ENCODE measurements at regions not wholly inside any gene's neighbourhood (a gene's known extent, or its start where the extent isn't known, plus 50 kb on each side); places are given as distances from the start of the nearest gene placed in this dataset.

DNA sequence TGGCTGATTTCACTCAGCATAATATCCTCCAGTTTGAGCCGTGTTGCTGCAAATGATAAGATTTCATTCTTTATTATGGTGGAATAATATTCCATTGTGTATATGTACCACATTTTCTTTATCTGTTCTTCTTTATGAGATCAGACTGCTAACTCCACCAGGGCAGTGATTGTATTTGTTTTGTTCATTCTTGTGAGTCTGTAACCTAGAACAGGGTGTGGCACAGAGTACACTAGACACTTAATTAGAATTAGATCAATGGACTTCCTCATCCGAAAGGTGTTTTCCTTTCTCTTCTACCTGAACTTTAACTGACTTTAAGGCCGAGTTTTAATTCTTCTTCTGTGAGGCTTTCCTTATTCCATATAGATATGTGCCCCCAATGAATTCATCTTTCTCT is 551.0 kb downstream of the SNAPC1 start:
- TF ChIP-seq, protein P1, sequence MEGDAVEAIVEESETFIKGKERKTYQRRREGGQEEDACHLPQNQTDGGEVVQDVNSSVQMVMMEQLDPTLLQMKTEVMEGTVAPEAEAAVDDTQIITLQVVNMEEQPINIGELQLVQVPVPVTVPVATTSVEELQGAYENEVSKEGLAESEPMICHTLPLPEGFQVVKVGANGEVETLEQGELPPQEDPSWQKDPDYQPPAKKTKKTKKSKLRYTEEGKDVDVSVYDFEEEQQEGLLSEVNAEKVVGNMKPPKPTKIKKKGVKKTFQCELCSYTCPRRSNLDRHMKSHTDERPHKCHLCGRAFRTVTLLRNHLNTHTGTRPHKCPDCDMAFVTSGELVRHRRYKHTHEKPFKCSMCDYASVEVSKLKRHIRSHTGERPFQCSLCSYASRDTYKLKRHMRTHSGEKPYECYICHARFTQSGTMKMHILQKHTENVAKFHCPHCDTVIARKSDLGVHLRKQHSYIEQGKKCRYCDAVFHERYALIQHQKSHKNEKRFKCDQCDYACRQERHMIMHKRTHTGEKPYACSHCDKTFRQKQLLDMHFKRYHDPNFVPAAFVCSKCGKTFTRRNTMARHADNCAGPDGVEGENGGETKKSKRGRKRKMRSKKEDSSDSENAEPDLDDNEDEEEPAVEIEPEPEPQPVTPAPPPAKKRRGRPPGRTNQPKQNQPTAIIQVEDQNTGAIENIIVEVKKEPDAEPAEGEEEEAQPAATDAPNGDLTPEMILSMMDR (IDR thresholded peaks at IDR 0.05; ENCODE audit: low read depth, low read length) = no peak
- no peak overlapping the region for H3K4me3 ChIP-seq (replicated peaks in 1 of 2; ENCODE audit: low read depth in 2 of 2, low read length in 2 of 2)
- DNase-seq (ENCODE audit: low read depth in 2 of 2) = no peak

DNA sequence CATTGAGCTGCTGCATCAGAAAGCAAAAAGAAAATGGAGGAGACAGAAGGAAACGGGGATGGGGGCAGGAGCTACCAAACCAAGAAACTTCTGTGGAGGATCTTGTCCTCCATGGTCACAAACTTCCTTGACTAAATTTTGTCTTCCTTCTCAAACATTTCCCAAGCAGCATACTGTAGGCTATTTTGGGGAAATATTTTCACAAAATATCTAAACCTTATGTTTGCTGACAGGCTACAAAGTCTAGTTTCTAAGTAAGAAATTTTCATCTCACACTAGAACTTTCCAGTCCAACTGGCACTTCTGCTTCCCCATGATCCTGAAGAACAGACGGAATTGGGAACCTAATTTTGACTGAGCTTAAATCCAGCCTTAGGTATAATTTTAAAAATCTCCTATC is 552.0 kb downstream of the SNAPC1 start:
- DNase-seq (ENCODE audit: low read depth in 2 of 2) = no peak
- no peak overlapping the region for H3K4me3 ChIP-seq (replicated peaks in 1 of 2; ENCODE audit: low read depth in 2 of 2, low read length in 2 of 2)
- TF ChIP-seq, protein P1 (IDR thresholded peaks at IDR 0.05; ENCODE audit: low read depth, low read length) = no peak

DNA sequence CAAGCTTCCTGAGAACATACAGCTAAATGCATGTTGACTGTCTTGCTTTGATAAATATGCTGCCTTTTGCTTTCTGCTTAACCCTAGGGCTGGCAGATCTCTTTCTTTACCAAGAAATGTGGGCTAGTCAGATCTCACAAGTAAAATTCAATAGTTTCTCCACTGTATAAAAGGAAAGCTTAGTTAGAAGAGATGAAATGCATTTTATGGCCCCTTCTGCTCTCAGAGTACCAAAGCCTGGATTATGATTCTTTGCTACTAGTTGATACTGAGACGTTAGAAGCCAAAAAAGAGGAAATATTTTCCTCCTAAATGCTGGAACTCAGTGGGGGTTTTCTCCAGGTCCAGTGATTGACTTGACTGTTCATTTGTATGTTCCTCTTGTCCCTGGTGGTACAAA is 552.7 kb downstream of the SNAPC1 start:
- no peak for DNase-seq (ENCODE audit: low read depth in 2 of 2)
- no peak overlapping the region for H3K4me3 ChIP-seq (replicated peaks in 1 of 2; ENCODE audit: low read depth in 2 of 2, low read length in 2 of 2)
- TF ChIP-seq, protein P1 (IDR thresholded peaks at IDR 0.05; ENCODE audit: low read depth, low read length) = no peak

GRCh38 chr14:62315631-62316030 is 553.4 kb downstream of the SNAPC1 start:
- H3K4me3 ChIP-seq (replicated peaks in 1 of 2; ENCODE audit: low read depth in 2 of 2, low read length in 2 of 2) = no peak overlapping the region
- TF ChIP-seq, protein P1 (IDR thresholded peaks at IDR 0.05; ENCODE audit: low read depth, low read length) = no peak
- DNase-seq (ENCODE audit: low read depth in 2 of 2) = no peak

GRCh38 chr14:62322216-62322615 is 560.0 kb downstream of the SNAPC1 start:
- TF ChIP-seq, protein P1 (IDR thresholded peaks at IDR 0.05; ENCODE audit: low read depth, low read length) = no peak
- DNase-seq (ENCODE audit: low read depth in 2 of 2) = no peak
- no peak overlapping the region for H3K4me3 ChIP-seq (replicated peaks in 1 of 2; ENCODE audit: low read depth in 2 of 2, low read length in 2 of 2)

- no peak overlapping the region for H3K4me3 ChIP-seq (replicated peaks in 1 of 2; ENCODE audit: low read depth in 2 of 2, low read length in 2 of 2)
These were observed 567.2 kb downstream of the SNAPC1 start for GRCh38 chr14:62329427-62329826.

DNA sequence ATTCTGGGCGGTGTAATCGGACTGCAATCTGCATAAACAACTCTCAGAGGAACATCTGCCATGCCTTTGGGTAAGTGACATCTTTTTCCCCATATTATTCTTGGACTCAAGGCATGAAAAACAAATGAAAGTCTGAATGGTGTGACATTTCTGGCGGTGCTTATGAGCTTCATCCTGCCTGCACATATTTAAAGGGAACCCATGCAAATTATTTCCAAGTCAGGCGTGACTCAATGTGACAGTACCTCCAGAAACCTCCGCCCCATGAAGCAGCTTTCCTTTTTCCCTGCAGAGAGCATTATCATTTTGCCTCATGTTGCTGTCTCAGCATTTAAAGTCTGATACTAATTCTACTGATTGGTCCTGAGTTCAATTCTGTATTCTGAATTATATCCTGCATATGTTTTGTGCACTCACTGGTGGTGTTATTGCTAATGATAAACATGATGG is 585.4 kb downstream of the SNAPC1 start:
- no peak for DNase-seq (ENCODE audit: low read depth in 2 of 2)
- TF ChIP-seq, protein P1 (IDR thresholded peaks at IDR 0.05; ENCODE audit: low read depth, low read length) = no peak
- H3K4me3 ChIP-seq (replicated peaks in 1 of 2; ENCODE audit: low read depth in 2 of 2, low read length in 2 of 2) = no peak overlapping the region

More at GRCh38 chr14:62329427-62329826, 567.2 kb downstream of the SNAPC1 start:
- TF ChIP-seq, protein P1 (IDR thresholded peaks at IDR 0.05; ENCODE audit: low read depth, low read length) = no peak
- DNase-seq (ENCODE audit: low read depth in 2 of 2) = peak in 1 of 2 donors; percentile 8

Data from cardiac fibroblast (primary cell).